ENCODE measurements at regions not wholly inside any gene's neighbourhood (a gene's known extent, or its start where the extent isn't known, plus 50 kb on each side); places are given as distances from the start of the nearest gene placed in this dataset.

GRCh38 chr5:35308421-35308820 is 78.1 kb upstream of the PRLR start:
- no peaks in the 10 kb centered on the region for H4K20me1 ChIP-seq (ENCODE audit: insufficient read depth, low read length)
- no peak for TF ChIP-seq EHMT2 (IDR thresholded peaks at IDR 0.05; ENCODE audit: borderline replicate concordance, low read depth, low read length)
- TF ChIP-seq ZNF382 (CRISPR knock-in tag; IDR thresholded peaks at IDR 0.05; ENCODE audit: borderline replicate concordance): no peak
- no peak for TF ChIP-seq FOXK1 (CRISPR knock-in tag; IDR thresholded peaks at IDR 0.05; ENCODE audit: borderline replicate concordance, low read depth)
- no peak for TF ChIP-seq NCOR1 (IDR thresholded peaks at IDR 0.05; ENCODE audit: borderline replicate concordance, low read length)
- TF ChIP-seq MZF1 (CRISPR knock-in tag; IDR thresholded peaks at IDR 0.05; ENCODE audit: borderline replicate concordance): no peak
- no peak for TF ChIP-seq THYN1 (CRISPR knock-in tag; IDR thresholded peaks at IDR 0.05; ENCODE audit: borderline replicate concordance, low read depth)
- no peak for TF ChIP-seq POGZ (CRISPR knock-in tag; IDR thresholded peaks at IDR 0.05)
- no peak for TF ChIP-seq PAF1 (CRISPR knock-in tag; IDR thresholded peaks at IDR 0.05)
- no peak for TF ChIP-seq ZNF605 (CRISPR knock-in tag; IDR thresholded peaks at IDR 0.05)
- no peak for TF ChIP-seq ZNF513 (CRISPR knock-in tag; conservative IDR thresholded peaks at IDR 0.05)
- no peak for TF ChIP-seq HNF4A (CRISPR knock-in tag; IDR thresholded peaks at IDR 0.05)
- no peak for TF ChIP-seq SOX6 (IDR thresholded peaks at IDR 0.05)
- no peak for TF ChIP-seq SOX6 (CRISPR knock-in tag; IDR thresholded peaks at IDR 0.05)
- no peak for TF ChIP-seq DPF2 (CRISPR knock-in tag; IDR thresholded peaks at IDR 0.05; ENCODE audit: borderline replicate concordance, low read depth)
- no peak for TF ChIP-seq JUN (CRISPR knock-in tag; IDR thresholded peaks at IDR 0.05)
- no peak for TF ChIP-seq ZNF180 (CRISPR knock-in tag; IDR thresholded peaks at IDR 0.05; ENCODE audit: borderline replicate concordance, low read depth)
- TF ChIP-seq GATAD1 (CRISPR knock-in tag; IDR thresholded peaks at IDR 0.05): no peak
- TF ChIP-seq ARID3A (IDR thresholded peaks at IDR 0.05; ENCODE audit: low read depth, low read length): no peak
- no peak for TF ChIP-seq ZFX (CRISPR knock-in tag; IDR thresholded peaks at IDR 0.05; ENCODE audit: low read depth)
- no peak for TF ChIP-seq ZNF704 (CRISPR knock-in tag; IDR thresholded peaks at IDR 0.05; ENCODE audit: borderline replicate concordance)
- 30% methylated on average over 2 of the region's 2 CpGs for WGBS (ENCODE audit: low lambda C conversion rate)
- DNase-seq (ENCODE audit: low spot score) (no peak), ATAC-seq (no peak), FAIRE-seq (no peak)
- no peak overlapping the region for H3K9ac ChIP-seq (ENCODE audit: insufficient read depth, low read depth, low read length)
- H3K27me3 ChIP-seq (ENCODE audit: control insufficient read depth in 1 of 2, insufficient read depth in 2 of 2, low read length in 2 of 2): no peaks in the 10 kb centered on the region
- H3K27ac ChIP-seq (ENCODE audit: extremely low read length, insufficient read depth, low read length): no peak overlapping the region
- H3K9me3 ChIP-seq (ENCODE audit: low read length): no peaks in the 10 kb centered on the region
- in situ Hi-C loops (cut with HindIII; ENCODE audit: extremely low pct_ligation_motif_present, low pct_unique_long_range_greater_than_20kb): no loop called here
- H3K4me3 ChIP-seq (replicated peaks in 1 of 3; ENCODE audit: insufficient read depth in 1 of 3, low read depth in 2 of 3, low read length in 3 of 3): no peak overlapping the region
- no peak overlapping the region for H2AFZ ChIP-seq (ENCODE audit: low read length)
- H3K4me2 ChIP-seq (ENCODE audit: low read depth, low read length): no peak overlapping the region
- ChIA-PET CTCF (ENCODE audit: low intra/inter-chr PET ratio, low total read pairs) (no interaction called here), POLR2A (no interaction called here)
- no peaks in the 10 kb centered on the region for H3K4me1 ChIP-seq (ENCODE audit: insufficient read depth, low read length)
- BruUV-seq (replicated peaks): no TSS peak
- intact Hi-C loops (cut with micrococcal nuclease; ENCODE audit: unreplicated experiment): no loop called here
- H3K36me3 ChIP-seq (replicated peaks in 1 of 2; ENCODE audit: control insufficient read depth in 1 of 2, insufficient read depth in 2 of 2, low read length in 2 of 2): no peaks in the 10 kb centered on the region
- H3K79me2 ChIP-seq (ENCODE audit: insufficient read depth, low read length): no peaks in the 10 kb centered on the region

Data from HepG2 (cell line).